ENCODE measurements at regions not wholly inside any gene's neighbourhood (a gene's known extent, or its start where the extent isn't known, plus 50 kb on each side); places are given as distances from the start of the nearest gene placed in this dataset.
A peak's percentile ranks its signal among the peaks of the same experiment; 100 is the strongest.

DNA sequence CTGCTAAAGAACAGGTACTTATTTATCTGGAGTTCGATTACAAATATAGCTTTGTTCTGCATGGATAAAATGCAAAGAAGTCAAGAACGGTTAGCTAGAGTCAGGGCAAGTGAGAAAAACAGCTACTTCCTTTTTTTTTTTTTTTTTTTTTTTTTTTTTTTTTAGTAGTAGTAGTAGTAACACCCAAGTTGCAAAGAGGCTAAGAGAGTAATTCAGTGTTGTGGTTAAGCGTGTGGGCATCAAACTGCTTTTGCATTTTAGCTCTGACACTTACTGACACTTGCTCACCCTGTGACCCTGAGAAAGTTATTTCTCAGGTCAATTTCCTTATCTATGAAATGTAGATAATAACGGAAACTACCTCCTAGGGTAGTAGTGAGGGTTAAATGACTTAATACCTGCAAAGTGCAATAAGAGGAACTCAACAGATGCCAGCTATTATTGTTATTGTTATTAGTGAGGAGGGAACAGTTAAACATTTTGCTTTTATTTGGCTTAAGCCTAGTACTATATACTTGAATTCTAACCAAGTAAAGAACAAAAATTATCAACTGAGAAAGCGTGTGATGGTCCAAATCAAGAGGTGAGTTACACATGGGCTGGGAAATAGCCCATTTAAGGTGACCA lies 86.7 kb upstream of the BACH2 start:
- DNase-seq (ENCODE audit: low read depth), result peak; percentile 19
- TF ChIP-seq CTCF (IDR thresholded peaks at IDR 0.05; ENCODE audit: low read depth, low read length, missing control alignments), result no peak
- no peak overlapping the region for H3K4me3 ChIP-seq (ENCODE audit: low read depth, low read length)

- H3K4me3 ChIP-seq (ENCODE audit: low read depth, low read length), result no peak overlapping the region
- DNase-seq (ENCODE audit: low read depth), result no peak
- TF ChIP-seq CTCF (IDR thresholded peaks at IDR 0.05; ENCODE audit: low read depth, low read length, missing control alignments), result no peak
These were observed 86.1 kb upstream of the BACH2 start for GRCh38 chr6:90382760-90383159.

DNA sequence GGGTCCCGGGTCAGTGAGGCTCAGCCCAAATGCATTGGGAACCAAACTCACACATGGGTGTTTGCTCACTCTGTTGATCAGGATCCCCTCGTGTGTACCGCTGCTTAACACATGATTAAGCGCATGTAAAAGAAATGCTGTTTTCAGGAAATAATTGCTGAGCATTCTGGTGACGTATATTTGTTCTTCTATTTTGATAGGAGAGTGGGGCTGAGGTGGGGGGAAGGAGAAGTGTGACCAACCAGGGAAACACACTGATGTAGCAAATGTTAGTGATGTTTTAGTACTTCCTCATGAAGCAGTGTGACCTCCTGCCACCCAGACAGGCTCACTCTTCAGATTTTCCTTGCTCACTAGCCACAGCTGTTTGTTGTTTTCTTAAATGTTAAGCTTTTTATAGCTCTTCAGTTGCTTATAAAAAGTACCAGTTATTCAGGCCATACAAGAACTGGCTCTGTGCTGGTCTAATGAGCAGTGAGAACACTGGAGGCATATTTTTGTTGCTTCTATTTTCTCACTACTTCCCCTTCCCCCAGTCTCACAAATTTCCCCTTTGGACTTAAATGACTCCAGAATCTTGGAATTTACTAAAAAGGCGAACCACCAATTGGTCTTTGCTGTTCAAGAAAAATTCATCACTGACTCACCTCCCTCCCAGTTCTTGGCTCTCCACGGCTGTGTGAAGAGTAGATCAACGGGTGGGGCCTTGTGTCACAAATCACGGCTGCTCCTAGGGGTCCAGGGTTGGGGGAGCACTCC lies 79.2 kb upstream of the BACH2 start:
- TF ChIP-seq CTCF (IDR thresholded peaks at IDR 0.05; ENCODE audit: low read depth, low read length, missing control alignments), result no peak
- DNase-seq (ENCODE audit: low read depth), result no peak
- no peak overlapping the region for H3K4me3 ChIP-seq (ENCODE audit: low read depth, low read length)

DNA sequence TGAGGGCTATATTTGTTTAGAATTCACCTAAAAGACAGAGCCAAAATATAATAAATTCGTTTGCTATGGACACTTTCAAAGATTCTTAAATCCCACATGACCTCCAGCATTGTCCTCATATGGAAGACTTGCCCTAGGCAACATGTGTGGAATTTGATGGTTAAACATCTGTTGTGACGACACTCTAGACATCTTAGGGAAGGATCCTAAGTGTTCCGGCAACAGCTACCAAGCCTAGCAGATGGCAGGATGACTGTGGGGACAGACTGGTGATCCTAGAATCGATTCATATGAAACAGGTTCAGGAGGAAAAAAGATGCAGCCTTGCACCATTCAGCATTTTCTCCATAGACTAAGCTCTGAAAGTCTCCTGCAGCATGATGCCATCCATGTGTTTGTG lies 77.6 kb upstream of the BACH2 start:
- H3K4me3 ChIP-seq (ENCODE audit: low read depth, low read length), result no peak overlapping the region
- TF ChIP-seq CTCF (IDR thresholded peaks at IDR 0.05; ENCODE audit: low read depth, low read length, missing control alignments), result no peak
- DNase-seq (ENCODE audit: low read depth), result no peak

DNA sequence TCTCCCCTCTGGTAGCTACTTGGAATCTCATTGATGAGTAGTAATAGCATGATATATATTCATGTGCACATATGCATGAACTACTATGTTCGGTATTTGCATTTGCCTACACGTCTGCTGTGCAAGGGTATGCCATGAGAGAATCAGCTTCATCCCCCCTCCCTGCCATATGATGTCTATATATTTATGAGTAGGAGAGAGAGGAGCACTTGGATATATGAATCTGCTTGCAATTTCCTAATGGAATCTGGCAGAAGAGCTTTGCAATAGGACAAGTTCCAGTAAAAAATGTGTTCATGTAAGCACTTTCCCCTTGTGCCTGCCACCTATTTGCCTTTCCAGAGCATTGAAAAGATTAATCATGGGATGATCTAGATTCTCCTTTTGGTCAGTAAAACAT lies 76.2 kb upstream of the BACH2 start:
- no peak for TF ChIP-seq CTCF (IDR thresholded peaks at IDR 0.05; ENCODE audit: low read depth, low read length, missing control alignments)
- H3K4me3 ChIP-seq (ENCODE audit: low read depth, low read length), result no peak overlapping the region
- DNase-seq (ENCODE audit: low read depth), result no peak

- DNase-seq (ENCODE audit: low read depth), result no peak
- no peak for TF ChIP-seq CTCF (IDR thresholded peaks at IDR 0.05; ENCODE audit: low read depth, low read length, missing control alignments)
- no peak overlapping the region for H3K4me3 ChIP-seq (ENCODE audit: low read depth, low read length)
These were observed 75.8 kb upstream of the BACH2 start for GRCh38 chr6:90372450-90372849.

Data from GM12864 (cell line).